Caco-2 (cell line): ENCODE measurements at regions not wholly inside any gene's neighbourhood (a gene's known extent, or its start where the extent isn't known, plus 50 kb on each side); places are given as distances from the start of the nearest gene placed in this dataset.

Source experiments
- BruUV-seq: library from RNA; stranded (reverse); fragments of 400-500 nt; replicated peaks from 2 replicates; lab custom pipeline; 2021; lab: Mats Ljungman, UMichigan
- CTCF ChIA-PET: fragments of 300-600 bp; sonication (Branson Sonifier 250); formaldehyde crosslinking; loops from one replicate; lab custom pipeline; 2022; ENCODE audit warnings: antibody characterized with exemption; lab: Charles Lee
- POLR2A ChIA-PET: fragments of 300-600 bp; sonication (Branson Sonifier 250); formaldehyde crosslinking; loops from one replicate; lab custom pipeline; 2022; ENCODE audit warnings: antibody characterized with exemption; lab: Charles Lee
- DNase-seq, 2 experiments: peaks; one replicate each; pipeline versions ENCODE4 v3.0.0 to v3.0.0-alpha.2; 2020 to 2022
- H3K27me3 ChIP-seq: replicated peaks from 2 replicates; pipeline ENCODE4 v1.6.0; 2011; ENCODE audit warnings: low read length; ENCODE audit not compliant: control insufficient read depth, insufficient read depth
- H3K36me3 ChIP-seq: 2 replicates; pipeline ENCODE4 v1.5.1; 2011; ENCODE audit warnings: low read length; ENCODE audit not compliant: control insufficient read depth, insufficient read depth
- H3K4me1 ChIP-seq: fragments of 250-450 bp; sonication (Bioruptor Pico); 2 replicates; pipeline ENCODE4 v1.5.1; 2020; ENCODE audit warnings: mild to moderate bottlenecking
- H3K4me3 ChIP-seq: 2 replicates; pipeline ENCODE4 v1.5.1; 2011; ENCODE audit warnings: low read depth, mild to moderate bottlenecking, control low read depth, low read length
- H3K9me3 ChIP-seq: fragments of 250-450 bp; sonication (Bioruptor Pico); 2 replicates; pipeline ENCODE4 v1.5.1; 2020; ENCODE audit warnings: mild to moderate bottlenecking, moderate library complexity
- H3K27ac Mint-ChIP-seq: one replicate; pipeline ENCODE4 v1.8.0; 2022; ENCODE audit warnings: mixed read lengths; ENCODE audit not compliant: unreplicated experiment
- H3K27me3 Mint-ChIP-seq: one replicate; pipeline ENCODE4 v1.8.0; 2022; ENCODE audit warnings: mixed read lengths; ENCODE audit not compliant: insufficient read depth, unreplicated experiment
- H3K36me3 Mint-ChIP-seq: one replicate; pipeline ENCODE4 v1.8.0; 2022; ENCODE audit warnings: mild to moderate bottlenecking, mixed read lengths; ENCODE audit not compliant: insufficient read depth, unreplicated experiment
- H3K4me1 Mint-ChIP-seq: one replicate; pipeline ENCODE4 v1.8.0; 2022; ENCODE audit warnings: low read depth, mixed read lengths; ENCODE audit not compliant: unreplicated experiment
- H3K4me3 Mint-ChIP-seq: one replicate; pipeline ENCODE4 v1.8.0; 2022; ENCODE audit warnings: mild to moderate bottlenecking, moderate library complexity, mixed read lengths; ENCODE audit not compliant: unreplicated experiment
- H3K9me3 Mint-ChIP-seq: one replicate; pipeline ENCODE4 v1.8.0; 2022; ENCODE audit warnings: mixed read lengths; ENCODE audit not compliant: unreplicated experiment
- CTCF ChIP-seq, 2 experiments: fragments of 200-600 bp in 1 of 2; IDR thresholded peaks; 1 replicate in 1 of 2; 2 replicates in 1 of 2; pipeline versions ENCODE4 v1.5.1 to v1.8.0; 2011 to 2022; ENCODE audit warnings: antibody characterized with exemption in 1 of 2, control low read depth in 1 of 2, inconsistent platforms in 1 of 2, low read depth in 1 of 2, low read length in 1 of 2, mild to moderate bottlenecking in 1 of 2, moderate library complexity in 1 of 2; ENCODE audit not compliant: insufficient read depth in 1 of 2, severe bottlenecking in 1 of 2, unreplicated experiment in 1 of 2
- intact Hi-C: fragments of 100-400 bp; cut with micrococcal nuclease; formaldehyde crosslinking; loops from one replicate; pipeline ENCODE4 v1.10.0; 2022; ENCODE audit not compliant: unreplicated experiment

DNA sequence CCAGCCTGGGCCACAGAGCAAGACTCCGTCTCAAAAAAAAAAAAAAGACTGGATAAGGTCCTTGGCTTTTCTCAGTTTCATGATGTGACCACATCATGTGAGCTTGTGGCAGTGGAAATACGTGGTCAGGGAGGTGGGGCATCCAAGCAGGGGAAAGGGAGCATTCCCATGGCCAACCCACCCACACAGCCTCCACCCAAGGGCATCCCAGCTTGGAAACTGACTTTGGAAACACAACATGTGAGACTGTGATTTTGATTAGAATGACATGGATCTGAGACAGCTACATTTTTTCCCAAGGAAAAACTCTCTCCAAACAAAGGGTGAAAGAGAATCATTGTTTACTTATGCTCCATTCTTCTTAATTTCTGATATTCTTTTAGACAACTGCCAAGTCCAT, 405.0 kb upstream of the ZNF507 start:
- no peak overlapping the region for H3K4me3 ChIP-seq
- no peaks in the 10 kb centered on the region for H3K27me3 ChIP-seq
- H3K4me3 Mint-ChIP-seq = no peak overlapping the region
- BruUV-seq = no TSS peak
- POLR2A ChIA-PET = no interaction called here
- peaks cover 3% of the 10 kb centered on the region for H3K27me3 Mint-ChIP-seq
- no peaks in the 10 kb centered on the region for H3K9me3 Mint-ChIP-seq
- CTCF ChIA-PET = interaction anchor here (0.6 kb wide), 1 partner anchor 630 kb away, joined by 3 read pairs; no protein-coding TSS in a partner anchor
- intact Hi-C loops = no loop called here
- no peaks in the 10 kb centered on the region for H3K36me3 ChIP-seq
- no peaks in the 10 kb centered on the region for H3K4me1 Mint-ChIP-seq
- no peaks in the 10 kb centered on the region; the same call in 1 of the 2 replicates for H3K9me3 ChIP-seq
- DNase-seq = no peak
- H3K36me3 Mint-ChIP-seq = no peaks in the 10 kb centered on the region
- no peak overlapping the region for H3K27ac Mint-ChIP-seq
- no peak for TF ChIP-seq CTCF (IDR thresholded peaks at IDR 0.05; ENCODE audit: insufficient read depth in 1 of 2, low read depth in 1 of 2, low read length in 1 of 2, severe bottlenecking in 1 of 2, unreplicated experiment in 1 of 2)
- H3K4me1 ChIP-seq = no peaks in the 10 kb centered on the region

DNA sequence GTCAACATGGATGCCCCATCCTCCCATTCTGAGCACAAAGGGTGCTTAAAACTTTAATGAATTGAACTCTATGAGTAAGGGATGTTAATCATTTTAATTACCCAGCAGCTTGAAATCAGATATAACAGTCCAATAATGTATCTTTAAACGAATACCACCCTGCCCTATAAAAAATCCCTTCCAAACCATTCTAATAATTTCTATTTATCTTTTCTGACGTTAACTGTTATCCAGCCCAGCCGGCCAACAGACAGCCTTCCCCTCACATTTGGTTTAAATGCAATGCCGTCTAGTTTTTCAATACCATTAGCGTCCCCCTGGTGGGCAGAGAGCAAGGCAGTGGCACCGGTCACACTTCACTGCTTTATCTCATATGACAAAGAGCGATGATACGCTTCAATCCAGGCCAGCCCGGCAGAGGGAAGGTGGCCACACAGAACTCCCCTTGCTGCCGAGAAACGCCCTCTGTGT, 402.2 kb upstream of the ZNF507 start:
- peaks cover 3% of the 10 kb centered on the region for H3K27me3 Mint-ChIP-seq
- peak in 1 of 2 experiments; percentile 1 for TF ChIP-seq CTCF (IDR thresholded peaks at IDR 0.05; ENCODE audit: insufficient read depth in 1 of 2, low read depth in 1 of 2, low read length in 1 of 2, severe bottlenecking in 1 of 2, unreplicated experiment in 1 of 2)
- no TSS peak for BruUV-seq
- intact Hi-C loops = no loop called here
- H3K27ac Mint-ChIP-seq = no peak overlapping the region
- no peak overlapping the region for H3K4me3 Mint-ChIP-seq
- Histone ChIP-seq H3K36me3 (no peaks in the 10 kb centered on the region), H3K27me3 (no peaks in the 10 kb centered on the region), H3K4me3 (no peak overlapping the region), H3K9me3 (no peaks in the 10 kb centered on the region; the same call in 1 of the 2 replicates), H3K4me1 (no peaks in the 10 kb centered on the region)
- no peaks in the 10 kb centered on the region for H3K9me3 Mint-ChIP-seq
- H3K4me1 Mint-ChIP-seq = no peaks in the 10 kb centered on the region
- no peak for DNase-seq
- ChIA-PET CTCF (no interaction called here), POLR2A (no interaction called here)
- H3K36me3 Mint-ChIP-seq = no peaks in the 10 kb centered on the region

GRCh38 chr19:31943778-31944177, 401.6 kb upstream of the ZNF507 start:
- H3K4me3 ChIP-seq = no peak overlapping the region
- H3K4me1 ChIP-seq = no peaks in the 10 kb centered on the region
- no peak for DNase-seq
- Mint-ChIP-seq H3K27me3 (peaks cover 3% of the 10 kb centered on the region), H3K4me3 (no peak overlapping the region), H3K27ac (no peak overlapping the region), H3K4me1 (no peaks in the 10 kb centered on the region), H3K36me3 (no peaks in the 10 kb centered on the region), H3K9me3 (no peaks in the 10 kb centered on the region)
- intact Hi-C loops = no loop called here
- H3K27me3 ChIP-seq = no peaks in the 10 kb centered on the region
- no TSS peak for BruUV-seq
- H3K36me3 ChIP-seq = no peaks in the 10 kb centered on the region
- CTCF ChIA-PET = no interaction called here
- POLR2A ChIA-PET = no interaction called here
- H3K9me3 ChIP-seq = no peaks in the 10 kb centered on the region; the same call in 1 of the 2 replicates
- no peak for TF ChIP-seq CTCF (IDR thresholded peaks at IDR 0.05; ENCODE audit: insufficient read depth in 1 of 2, low read depth in 1 of 2, low read length in 1 of 2, severe bottlenecking in 1 of 2, unreplicated experiment in 1 of 2)
